GM21447 (cell line): ENCODE measurements at regions not wholly inside any gene's neighbourhood (a gene's known extent, or its start where the extent isn't known, plus 50 kb on each side); places are given as distances from the start of the nearest gene placed in this dataset.
"Not testable (repeated sequence)": the region's sequence is repeated elsewhere in the genome, so short reads cannot be mapped to it uniquely, and the experiment has no call there.

Source experiments
- ATAC-seq: cut with Tn5 transposase; IDR thresholded peaks from one replicate; pipeline ENCODE4 v1.9.1; 2021; ENCODE audit not compliant: unreplicated experiment

DNA sequence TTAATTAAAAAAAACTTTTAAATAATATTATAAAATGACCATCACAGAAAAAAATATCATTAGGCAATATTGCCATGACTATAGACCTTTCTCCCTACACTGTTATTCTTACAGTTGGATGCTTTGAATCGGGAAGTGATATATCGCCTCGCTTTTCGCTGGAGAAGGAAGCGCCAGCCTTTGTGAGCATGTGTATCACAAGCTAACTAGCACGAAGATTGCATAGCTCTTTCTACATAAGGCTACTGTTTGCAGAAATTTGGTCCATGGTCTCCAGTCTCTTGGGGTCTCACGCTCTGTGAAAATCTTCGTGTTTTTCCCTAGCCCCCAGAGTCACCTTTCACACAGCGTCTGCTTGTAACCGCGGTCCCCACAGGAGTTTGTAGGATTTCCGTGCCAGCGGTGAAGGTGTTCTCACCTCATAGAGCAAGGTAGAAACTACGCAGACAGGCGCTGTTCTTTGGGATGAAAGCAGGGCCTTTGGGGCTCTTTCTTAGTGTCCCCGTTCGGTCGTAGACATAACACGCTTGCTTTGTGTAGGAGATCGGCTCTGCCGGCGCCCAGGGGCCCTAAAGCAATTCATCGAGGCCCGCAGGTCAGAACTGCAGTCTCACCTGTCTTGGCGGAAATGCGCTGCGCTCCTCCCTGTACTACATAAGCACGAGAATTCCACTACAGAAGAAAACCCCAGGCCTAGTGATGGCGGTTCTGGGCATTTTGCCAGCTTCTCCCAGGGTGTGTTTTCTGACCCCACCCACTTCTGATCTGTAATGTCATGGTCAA is 214.5 kb upstream of the NOTCH2NLA start:
- not testable (repeated sequence) for ATAC-seq

DNA sequence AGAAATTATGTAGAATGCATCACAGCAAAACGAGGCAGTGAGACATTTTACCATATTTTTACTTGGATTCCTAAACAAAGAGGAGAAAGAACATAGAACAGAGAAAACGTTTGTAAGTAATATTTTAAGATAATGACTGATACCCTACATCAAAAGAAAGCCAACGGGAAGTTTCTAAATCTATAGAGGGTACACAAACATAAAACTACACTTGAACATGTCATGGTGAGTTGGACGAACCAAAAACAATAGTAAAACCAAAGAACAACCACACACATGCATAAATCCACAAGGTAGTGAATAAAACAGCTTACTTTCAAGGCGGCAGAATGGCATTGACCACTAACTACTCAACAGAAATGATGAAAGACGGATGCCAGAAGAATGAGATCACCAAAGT is 209.7 kb upstream of the NOTCH2NLA start:
- not testable (repeated sequence) for ATAC-seq

DNA sequence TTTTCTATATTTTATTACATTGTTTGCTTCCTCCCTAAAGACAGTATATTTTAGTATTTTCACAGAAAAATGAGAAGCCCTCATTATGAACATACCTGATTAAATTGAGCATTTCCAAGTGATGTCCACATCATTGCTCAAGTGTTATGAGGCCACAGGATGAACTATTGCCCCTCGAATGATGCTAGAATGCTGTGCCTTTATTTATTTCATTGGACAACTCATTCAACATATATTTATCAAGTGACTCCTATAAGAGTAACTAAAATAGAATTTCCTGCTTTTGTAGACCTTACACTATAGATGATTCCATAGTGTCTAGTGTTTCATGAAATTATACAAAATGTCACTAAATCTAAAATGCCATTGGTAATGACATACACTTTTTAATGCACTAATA is 187.8 kb upstream of the NOTCH2NLA start:
- ATAC-seq: not testable (repeated sequence)

DNA sequence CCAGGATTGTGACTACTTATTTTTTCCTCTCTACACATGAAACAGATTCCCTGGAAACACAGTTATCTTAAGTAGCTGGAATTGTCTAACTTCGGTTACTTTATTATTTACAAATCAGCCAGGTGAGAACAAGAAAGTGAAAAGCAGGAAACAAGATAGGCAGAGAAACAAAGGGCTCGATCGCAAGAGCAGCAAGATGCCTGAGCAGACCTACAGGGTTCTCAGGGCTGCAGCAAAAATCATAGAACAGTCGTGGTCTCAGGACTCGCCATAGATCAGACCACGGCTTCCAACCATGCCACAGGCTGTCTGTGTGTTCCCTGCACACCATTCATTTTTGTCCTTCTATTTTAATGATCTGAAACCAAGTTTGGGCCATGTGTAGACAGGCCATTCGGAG is 186.2 kb upstream of the NOTCH2NLA start:
- not testable (repeated sequence) for ATAC-seq

DNA sequence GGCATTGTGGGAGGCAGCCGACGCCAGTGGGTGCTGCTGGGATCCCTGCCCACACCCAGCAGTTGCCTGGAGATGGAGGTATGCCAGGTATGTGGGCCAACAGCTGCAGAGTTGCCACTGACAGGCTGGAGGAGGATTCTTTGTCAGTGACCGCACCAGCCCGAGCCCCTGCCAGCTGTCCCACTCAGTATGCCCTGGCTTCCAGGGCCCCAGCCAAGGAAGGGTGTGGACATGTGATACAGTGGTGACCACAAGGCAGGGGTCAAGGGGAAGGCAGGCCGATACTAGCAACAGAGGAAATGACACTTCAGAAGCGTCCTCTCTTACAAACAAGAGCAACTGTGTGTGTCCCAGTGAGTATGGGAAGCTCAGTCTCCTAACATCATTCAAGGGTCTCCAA is 185.1 kb upstream of the NOTCH2NLA start:
- ATAC-seq: not testable (repeated sequence)

DNA sequence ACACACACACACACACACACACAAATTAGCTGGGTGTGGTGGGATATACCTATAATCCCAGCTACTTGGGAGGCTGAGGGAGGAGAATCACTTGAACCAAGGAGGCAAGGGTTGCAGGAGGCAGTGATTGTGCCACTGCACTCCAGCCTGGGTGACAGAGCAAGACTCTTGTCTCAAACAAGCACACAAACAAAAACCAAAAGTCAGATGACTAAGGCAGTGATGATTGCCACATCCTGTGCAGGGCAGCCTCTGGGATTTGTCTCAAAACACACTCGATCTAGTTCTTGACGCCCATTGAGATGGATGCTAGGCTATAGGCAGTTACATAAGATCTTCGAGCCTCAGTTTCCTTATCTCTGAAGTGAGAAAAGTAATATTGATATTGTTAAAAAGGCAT is 183.1 kb upstream of the NOTCH2NLA start:
- not testable (repeated sequence) for ATAC-seq

DNA sequence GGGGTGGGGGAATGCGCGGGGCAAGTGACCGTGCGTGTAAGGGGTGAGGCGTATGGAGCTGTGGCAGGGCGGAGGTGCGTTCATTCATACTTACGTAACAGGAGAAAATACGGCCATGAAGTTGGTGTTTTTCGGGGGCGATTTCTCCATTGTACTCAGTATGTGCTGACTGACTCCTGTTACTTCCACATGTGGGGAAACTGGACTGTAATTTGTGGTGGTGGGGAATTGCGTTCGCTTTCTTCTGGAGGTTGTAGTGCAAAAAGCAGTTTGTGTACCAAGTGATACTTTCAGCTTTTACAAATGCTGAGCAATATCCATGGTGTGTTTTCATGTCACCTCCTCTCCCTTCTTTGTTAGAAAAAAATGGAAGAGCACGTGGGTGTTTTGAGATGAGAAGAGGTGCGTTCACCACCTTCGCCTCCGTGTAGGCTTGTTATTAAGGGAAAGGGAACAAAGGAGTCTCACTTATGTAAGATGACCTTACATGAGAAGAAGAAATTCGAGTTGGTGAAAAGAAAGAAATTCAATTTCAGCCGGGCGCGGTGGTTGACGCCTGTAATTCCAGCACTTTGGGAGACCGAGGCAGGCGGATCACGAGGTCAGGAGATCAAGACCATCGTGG is 181.1 kb upstream of the NOTCH2NLA start:
- ATAC-seq: peak; percentile 51

DNA sequence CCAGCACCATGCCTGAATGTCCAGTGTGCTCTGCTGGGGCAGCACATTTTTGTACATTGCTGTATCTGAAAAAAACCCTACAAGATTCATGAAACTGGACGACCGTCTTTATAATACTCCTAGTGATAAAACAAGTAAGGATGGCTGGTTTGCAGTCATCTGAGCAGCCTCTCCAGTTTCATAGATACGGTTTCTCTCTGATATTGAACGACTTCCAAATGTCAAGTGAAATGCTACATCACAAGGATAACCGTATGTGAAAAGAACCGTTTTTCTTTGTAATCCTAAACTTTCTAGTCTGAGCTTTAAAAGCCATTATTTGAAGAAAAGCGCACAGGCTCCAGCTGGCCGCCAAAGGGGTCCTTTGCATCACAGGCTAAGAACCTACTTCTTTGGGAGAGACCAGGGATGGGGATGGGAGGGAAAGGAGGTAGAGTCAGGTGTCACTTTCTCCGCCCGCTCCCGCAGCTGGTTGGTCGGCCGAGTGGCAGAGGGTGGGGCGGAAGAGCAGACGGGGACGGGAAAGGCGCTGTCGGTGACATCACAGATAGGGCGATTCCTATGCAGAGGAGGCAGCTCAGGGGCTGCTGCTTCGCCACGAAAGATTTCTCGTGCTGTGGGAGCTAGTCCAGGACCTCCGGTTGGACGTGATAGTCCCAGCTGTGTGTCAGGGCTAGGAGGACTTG is 180.4 kb upstream of the NOTCH2NLA start:
- ATAC-seq: peak; percentile 36

DNA sequence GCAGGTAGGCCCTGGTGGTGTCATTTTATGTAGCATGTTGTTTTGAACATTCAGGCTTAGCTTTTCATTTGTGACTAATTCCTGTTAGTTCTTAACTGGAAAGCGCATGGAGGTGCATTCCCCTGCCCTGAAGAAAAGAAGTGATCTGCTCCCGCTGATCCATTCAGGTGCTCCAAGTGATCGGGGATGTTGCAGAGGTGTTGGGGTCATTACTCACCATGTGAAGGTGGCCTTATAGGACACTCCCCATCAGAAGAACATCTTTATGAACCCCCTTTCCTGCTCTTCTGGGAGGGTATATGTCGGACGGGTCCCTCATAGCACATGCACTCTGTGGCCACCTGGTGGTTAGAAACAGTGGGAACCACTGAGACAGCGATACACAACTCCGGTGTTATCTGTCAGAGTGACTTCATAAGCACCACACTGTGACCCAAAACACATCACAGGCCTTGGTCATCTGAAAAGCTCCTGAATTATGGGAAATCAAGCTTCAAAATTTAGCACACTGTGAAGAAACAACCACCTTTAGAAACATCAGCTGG is 172.5 kb upstream of the NOTCH2NLA start:
- ATAC-seq: not testable (repeated sequence)

DNA sequence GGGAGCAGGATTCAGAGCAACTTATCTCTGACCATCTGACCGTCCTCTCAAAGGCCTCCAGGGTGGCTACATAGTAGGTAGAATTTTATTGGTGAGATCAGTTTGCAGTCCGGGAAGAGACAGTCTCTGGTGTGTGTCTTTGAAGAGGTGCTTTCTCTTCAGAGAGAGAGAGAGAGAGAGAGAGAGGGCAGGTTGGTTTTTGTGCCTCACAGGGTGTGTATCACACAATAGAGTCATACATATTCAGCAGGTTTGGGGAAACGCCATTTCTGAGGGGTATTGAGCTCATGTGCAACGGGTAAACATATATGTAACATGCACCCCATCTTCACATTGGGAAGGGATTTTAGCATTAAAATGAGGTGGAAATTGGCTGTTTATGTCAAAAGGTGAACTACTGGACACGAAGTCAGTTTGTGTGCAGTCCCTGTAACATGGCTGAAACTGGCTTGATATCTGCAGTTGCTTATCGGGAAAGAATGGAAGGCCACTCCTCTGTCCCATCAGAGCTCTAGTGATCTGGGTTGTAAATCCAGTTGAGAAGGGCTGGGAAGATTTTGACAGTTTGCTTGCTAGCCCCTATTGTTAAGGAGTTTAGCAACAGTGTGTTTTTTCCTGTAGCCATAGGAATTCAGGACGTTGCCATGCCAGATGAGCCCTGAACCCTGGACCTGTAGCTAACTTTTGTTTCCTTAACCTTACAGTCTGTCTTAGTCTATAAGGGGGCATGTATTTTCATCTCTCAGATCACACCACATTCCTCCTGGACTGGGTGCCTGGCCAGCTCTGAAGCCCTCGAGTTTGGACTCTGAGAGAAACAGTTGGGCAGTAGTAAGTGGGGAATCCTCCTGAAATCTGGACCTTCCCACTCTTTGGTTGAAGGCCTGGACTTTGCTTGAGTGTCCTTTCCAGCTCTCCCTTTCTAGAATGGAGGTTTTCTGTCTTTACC is 171.6 kb upstream of the NOTCH2NLA start:
- ATAC-seq: not testable (repeated sequence)

DNA sequence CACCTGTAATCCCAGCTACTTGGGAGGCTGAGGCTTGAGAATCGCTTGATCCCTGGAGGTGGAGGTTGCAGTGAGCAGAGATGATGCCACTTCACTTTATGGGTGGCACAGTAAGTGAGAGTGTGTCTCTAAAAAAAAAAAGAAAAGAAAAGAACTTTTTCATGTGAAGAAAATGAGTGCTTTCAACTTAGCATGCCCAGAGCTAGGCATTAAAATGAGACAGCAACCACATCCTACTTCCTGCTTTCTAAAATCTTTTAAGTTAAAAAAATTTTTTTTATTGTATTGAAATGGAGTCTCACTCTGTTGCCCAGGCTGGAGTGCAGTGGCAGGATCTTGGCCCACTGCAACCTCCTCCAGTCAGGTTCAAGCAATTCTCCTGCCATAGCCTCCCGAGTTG is 170.4 kb upstream of the NOTCH2NLA start:
- ATAC-seq: not testable (repeated sequence)

DNA sequence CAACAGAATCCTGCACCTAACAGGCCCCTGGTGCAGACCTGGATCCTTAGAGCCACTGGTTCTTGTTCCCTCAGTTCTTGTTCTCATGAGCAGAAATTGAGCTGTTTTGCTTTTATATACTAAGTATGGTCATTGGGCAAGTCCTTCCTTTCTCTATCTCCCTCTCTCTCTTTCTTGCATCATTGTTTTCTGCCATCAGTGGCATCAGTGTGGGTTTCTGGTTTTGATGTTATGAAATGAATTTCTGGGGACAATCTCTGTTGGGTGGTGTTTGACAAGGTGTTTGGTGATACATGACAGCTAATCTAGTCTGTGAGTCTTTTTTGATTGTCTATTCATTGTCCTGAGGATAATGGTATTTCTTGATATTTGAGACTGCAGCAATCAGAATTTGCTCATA is 168.0 kb upstream of the NOTCH2NLA start:
- not testable (repeated sequence) for ATAC-seq

DNA sequence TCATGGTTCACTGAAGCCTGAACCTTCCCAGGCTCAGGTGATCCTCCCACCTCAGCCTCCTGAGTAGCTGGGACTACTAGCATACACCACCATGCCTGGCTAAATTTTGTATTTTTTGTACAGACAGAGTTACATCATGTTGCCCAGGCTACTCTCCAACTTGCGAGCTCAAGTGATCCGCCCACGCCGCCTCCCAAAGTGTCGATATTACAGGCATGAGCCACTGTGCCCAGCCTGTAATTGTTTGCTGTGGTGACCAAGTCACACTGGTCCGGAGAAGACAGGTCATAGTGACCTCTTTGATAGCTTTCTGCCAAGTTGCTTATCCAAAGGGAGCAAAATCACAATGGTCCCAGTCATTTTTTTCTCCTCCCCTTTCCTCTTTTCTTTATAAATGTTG is 167.4 kb upstream of the NOTCH2NLA start:
- not testable (repeated sequence) for ATAC-seq

DNA sequence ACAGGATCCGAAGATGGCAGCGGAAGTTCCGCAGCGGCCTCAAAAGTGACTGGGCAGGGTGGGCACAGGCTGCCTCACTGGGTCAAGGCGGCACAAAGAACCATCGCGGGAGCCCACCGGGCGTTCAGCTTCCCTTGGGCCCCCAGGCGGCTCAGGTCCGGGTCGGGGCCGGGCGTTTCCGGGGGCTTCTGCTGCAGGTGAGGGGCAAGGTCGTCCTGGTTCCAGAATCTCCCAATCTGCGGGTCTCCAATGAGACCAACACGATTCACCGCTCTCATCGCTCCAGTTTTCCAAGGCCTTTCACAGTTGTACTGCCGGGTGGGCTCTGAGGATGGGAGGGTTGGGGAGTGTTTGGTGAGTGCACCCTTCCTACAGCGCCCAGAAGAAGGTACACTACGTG is 165.0 kb upstream of the NOTCH2NLA start:
- not testable (repeated sequence) for ATAC-seq

DNA sequence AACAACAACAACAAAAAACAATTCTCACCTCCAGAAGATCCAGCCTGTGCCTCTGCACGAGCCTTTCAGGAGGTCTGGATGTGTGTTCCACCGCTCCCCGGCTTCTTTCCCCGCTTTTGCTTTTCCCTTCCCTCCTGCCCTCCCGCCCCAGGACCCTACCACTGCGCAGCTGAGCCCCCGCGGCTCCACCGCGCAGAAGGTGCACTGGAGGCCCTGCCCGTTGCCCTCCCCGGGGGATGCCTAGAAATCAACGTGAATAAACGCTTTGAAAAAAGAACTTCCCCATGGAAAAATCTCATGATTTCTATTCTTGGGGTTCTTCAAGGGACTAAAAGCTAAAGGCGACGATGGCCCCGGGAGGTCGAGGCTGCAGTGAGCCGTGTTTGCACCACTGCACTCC is 164.3 kb upstream of the NOTCH2NLA start:
- ATAC-seq: not testable (repeated sequence)

DNA sequence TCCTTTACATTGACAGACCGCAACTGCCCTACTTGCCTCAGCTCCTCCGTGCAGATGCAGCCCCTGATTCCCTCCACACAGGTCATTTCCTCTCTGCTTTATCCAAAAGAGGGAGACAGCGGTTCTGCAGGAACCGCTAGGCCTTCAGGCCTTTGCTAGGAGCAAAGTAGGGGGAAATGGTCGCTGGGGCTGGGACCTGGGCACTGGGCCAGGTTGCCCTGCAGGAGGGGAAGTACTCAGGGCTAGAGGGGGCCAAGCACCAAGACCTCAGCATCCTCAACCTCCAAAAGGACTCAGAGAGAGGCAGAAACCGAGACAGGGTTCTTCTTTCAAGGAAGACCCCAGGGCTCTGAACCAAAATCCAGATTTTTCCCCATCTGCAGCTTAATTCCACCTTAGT is 160.4 kb upstream of the NOTCH2NLA start:
- ATAC-seq: not testable (repeated sequence)

DNA sequence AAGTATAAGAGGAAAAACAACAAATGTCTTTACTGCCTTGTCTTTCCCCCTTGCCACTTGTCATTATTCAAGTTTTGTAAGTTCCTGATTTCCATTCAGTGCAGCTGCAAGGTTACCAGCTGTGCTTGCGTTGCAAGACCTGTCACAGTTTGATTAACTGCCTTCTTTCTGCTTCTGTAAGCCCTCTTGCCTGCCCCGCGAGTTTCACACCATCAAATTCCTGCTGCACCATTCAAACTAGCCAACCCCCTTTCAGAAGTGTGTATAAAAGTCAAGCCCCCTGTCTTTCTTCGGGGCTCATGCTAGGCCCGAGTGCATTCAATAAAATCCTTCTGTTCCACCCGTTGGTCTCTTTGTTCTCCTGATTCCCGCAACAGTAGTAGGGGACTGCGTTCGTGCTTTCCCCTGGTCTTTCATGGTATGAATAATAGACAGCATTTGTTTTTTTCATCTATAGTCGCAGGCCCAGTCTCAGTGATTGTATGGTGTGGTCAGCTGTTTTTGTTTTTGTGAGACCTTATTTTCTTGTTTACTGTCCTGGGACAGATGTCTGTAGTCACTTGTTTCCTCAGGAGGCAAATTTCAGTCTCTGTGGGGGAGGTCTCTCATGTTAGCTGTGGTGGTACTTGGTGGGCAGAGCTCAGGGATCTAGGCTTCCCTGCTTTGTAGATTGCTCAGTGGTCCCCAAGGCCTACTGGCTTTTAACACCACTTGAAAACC is 159.1 kb upstream of the NOTCH2NLA start:
- ATAC-seq: not testable (repeated sequence)

DNA sequence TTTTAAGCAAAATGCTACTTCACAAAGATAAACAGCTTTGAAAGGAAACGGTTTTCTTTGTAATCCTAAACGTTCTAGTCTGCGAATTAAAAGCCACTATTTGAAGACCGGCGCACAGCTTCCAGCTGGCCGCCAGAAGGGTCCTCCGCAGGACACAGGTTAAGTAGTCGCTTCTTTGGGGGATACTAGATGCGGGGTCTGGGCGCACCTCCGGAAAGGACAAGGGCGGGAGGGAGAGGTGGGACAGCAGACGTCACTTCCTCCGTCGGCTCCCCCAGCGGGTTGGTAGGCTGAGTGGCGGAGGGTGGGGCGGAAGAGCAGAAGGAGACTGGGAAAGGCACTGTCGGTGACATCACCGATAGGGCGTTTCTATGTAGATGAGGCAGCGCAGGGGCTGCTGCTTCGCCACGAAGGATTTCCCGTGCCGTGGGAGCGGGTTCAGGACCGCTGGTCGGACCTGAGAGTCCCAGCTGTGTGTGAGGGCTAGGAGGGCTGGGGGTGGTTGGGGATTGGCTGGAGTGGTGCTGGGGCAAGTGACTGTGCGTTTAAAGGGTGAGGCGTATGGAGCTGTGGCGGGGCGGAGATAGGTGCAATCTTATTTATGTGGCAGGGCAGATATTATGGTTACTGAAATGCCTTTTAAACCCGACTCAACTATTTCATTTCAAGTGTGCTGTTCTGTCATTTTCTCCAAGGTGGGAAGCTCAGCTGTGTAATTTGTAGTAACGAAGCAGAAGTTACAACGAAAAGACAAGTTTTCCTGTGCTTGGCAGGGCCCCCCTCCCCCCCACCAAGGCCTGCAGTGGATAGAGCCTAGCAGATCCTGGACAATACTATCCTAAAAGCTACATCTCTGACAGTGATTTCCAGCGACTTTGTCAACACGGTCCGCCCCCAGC is 158.3 kb upstream of the NOTCH2NLA start:
- peak; percentile 89 for ATAC-seq

DNA sequence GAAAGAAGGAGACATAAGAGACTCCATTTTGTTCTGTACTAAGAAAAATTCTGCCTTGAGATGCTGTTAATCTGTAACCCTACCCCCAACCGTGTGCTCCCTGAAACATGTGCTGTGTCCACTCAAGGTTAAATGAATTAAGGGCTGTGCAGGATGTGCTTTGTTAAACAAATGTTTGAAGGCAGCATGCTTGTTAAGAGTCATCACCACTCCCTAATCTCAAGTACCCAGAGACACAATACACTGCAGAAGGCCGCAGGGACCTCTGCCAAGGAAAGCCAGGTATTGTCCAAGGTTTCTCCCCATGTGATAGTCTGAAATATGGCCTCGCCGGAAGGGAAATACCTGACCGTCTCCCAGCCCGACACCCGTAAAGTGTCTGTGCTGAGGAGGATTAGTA is 152.4 kb upstream of the NOTCH2NLA start:
- ATAC-seq: not testable (repeated sequence)
